HFFc6 (cell line): ENCODE measurements at regions not wholly inside any gene's neighbourhood (a gene's known extent, or its start where the extent isn't known, plus 50 kb on each side); places are given as distances from the start of the nearest gene placed in this dataset.

Experiments used
- DNase-seq: peaks from one replicate; pipeline ENCODE4 v3.0.0-alpha.2; 2018
- H3K27ac Mint-ChIP-seq: 2 replicates; pipeline ENCODE4 v1.8.0; 2020; ENCODE audit warnings: mild to moderate bottlenecking, mixed read lengths
- H3K27me3 Mint-ChIP-seq: 2 replicates; pipeline ENCODE4 v1.8.0; 2021; ENCODE audit warnings: mild to moderate bottlenecking, moderate library complexity, mixed read lengths; ENCODE audit not compliant: insufficient read depth
- H3K36me3 Mint-ChIP-seq: 2 replicates; pipeline ENCODE4 v1.8.0; 2021; ENCODE audit warnings: low read depth, mixed read lengths
- H3K4me1 Mint-ChIP-seq: 2 replicates; pipeline ENCODE4 v1.8.0; 2020; ENCODE audit warnings: low read depth, mixed read lengths
- H3K4me3 Mint-ChIP-seq: 2 replicates; pipeline ENCODE4 v1.8.0; 2020; ENCODE audit warnings: mild to moderate bottlenecking, moderate library complexity, mixed read lengths
- H3K9me3 Mint-ChIP-seq: 2 replicates; pipeline ENCODE4 v1.8.0; 2020; ENCODE audit warnings: mild to moderate bottlenecking, mixed read lengths
- TF ChIP-seq, protein P1 (sequence below): fragments of 200-600 bp; sonication (generic); IDR thresholded peaks from 2 replicates; pipeline ENCODE4 v1.5.0; 2021; ENCODE audit warnings: antibody characterized with exemption, mild to moderate bottlenecking

DNA sequence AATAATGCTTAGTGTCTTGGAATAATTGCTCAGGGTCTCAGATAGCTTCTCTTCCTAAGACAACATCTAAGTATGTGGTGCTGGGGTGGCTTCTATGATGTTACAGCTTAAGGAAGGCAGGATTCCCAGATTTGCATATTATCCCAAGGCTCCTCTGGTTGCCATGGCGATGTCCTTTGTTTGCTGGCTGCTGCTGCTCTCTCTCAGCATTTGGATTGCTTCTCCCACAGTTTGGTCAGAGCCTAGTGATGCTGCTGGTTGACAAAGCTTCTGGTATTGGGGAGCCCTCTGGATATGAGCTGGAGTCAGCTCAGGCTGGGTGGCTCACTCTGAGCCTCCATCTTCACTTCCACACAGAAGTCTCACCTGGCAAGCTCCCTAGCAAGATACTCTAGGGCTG lies 56.4 kb upstream of the FBXO33 start:
- Mint-ChIP-seq H3K27ac (no peak overlapping the region), H3K9me3 (no peaks in the 10 kb centered on the region), H3K27me3 (peaks cover 3% of the 10 kb centered on the region; the same call in 1 of the 2 replicates), H3K4me1 (peaks cover 17% of the 10 kb centered on the region), H3K36me3 (no peaks in the 10 kb centered on the region), H3K4me3 (no peak overlapping the region)
- peak; percentile 40 for DNase-seq
- TF ChIP-seq, protein P1, sequence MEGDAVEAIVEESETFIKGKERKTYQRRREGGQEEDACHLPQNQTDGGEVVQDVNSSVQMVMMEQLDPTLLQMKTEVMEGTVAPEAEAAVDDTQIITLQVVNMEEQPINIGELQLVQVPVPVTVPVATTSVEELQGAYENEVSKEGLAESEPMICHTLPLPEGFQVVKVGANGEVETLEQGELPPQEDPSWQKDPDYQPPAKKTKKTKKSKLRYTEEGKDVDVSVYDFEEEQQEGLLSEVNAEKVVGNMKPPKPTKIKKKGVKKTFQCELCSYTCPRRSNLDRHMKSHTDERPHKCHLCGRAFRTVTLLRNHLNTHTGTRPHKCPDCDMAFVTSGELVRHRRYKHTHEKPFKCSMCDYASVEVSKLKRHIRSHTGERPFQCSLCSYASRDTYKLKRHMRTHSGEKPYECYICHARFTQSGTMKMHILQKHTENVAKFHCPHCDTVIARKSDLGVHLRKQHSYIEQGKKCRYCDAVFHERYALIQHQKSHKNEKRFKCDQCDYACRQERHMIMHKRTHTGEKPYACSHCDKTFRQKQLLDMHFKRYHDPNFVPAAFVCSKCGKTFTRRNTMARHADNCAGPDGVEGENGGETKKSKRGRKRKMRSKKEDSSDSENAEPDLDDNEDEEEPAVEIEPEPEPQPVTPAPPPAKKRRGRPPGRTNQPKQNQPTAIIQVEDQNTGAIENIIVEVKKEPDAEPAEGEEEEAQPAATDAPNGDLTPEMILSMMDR: no peak

DNA sequence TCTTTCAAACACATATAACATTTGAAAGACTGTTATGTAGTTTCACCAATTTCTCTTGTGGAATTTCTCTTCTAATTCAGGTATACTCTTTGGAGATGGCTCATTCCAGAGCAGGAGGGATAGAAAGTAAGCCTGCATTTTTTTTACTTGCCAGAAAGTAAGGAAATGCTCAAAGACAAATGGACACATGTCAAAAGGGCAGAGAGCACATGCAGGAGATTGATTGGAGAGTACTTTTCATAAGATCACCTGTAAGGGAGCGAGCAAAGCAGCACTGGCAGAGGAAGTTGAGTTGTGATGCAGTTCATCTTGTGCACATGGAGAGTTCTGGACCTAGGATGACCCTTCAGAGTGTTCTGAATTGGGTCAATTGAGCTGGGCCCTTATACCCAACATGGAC lies 51.4 kb upstream of the FBXO33 start:
- Mint-ChIP-seq H3K4me3 (no peak overlapping the region), H3K36me3 (no peaks in the 10 kb centered on the region), H3K4me1 (no peaks in the 10 kb centered on the region), H3K27me3 (peaks cover 3% of the 10 kb centered on the region; the same call in 1 of the 2 replicates), H3K27ac (no peak overlapping the region), H3K9me3 (no peaks in the 10 kb centered on the region)
- TF ChIP-seq, protein P1: no peak
- no peak for DNase-seq
